ENCODE measurements at regions not wholly inside any gene's neighbourhood (a gene's known extent, or its start where the extent isn't known, plus 50 kb on each side); places are given as distances from the start of the nearest gene placed in this dataset.
"Not testable (repeated sequence)": the region's sequence is repeated elsewhere in the genome, so short reads cannot be mapped to it uniquely, and the experiment has no call there.

DNA sequence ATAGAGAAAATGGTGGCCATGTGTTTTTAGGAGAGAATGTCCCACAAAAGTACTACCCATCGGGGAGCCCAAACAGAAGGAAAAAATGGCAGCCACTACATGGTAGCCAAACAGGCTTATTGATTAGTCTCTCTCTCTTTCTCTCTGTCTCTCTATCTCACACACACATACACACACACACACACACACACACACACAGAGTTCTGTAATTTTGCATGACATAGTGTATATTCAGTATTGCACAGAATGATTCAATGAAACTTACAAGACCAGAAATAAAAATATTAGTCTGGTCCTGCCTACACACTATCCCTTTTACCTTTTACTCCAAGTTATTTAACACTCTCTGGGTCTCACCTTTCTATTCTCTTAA is 124.8 kb upstream of the SLC39A10 start:
- H3K9me3 ChIP-seq (ENCODE audit: control insufficient read depth in 2 of 3, insufficient read depth in 1 of 3, low read length in 3 of 3): no peaks in the 10 kb centered on the region
- intact Hi-C loops (cut with DNase I): no loop called here
- H3K4me3 ChIP-seq (ENCODE audit: low read length in 3 of 3): no peak overlapping the region
- H3K9ac ChIP-seq (ENCODE audit: low read length in 3 of 3): no peak overlapping the region
- H3K27ac ChIP-seq (ENCODE audit: low read depth in 2 of 2, low read length in 2 of 2): no peak overlapping the region
- no peaks in the 10 kb centered on the region for H3K27me3 ChIP-seq (ENCODE audit: control insufficient read depth, insufficient read depth, low read length)
- no peaks in the 10 kb centered on the region for H3K36me3 ChIP-seq (ENCODE audit: control insufficient read depth in 2 of 3, insufficient read depth in 3 of 3, low read length in 3 of 3)
- no peak for FAIRE-seq
- H3K4me1 ChIP-seq (ENCODE audit: control insufficient read depth in 2 of 3, insufficient read depth in 2 of 3, low read depth in 1 of 3, low read length in 3 of 3): peaks cover 0 to 6% (median 0%) of the 10 kb centered on the region in 3 donors
- DNase-seq: no peak
- no peak for TF ChIP-seq CTCF (IDR thresholded peaks at IDR 0.05; ENCODE audit: borderline replicate concordance, extremely low read depth, insufficient read depth)

- H3K27ac ChIP-seq (ENCODE audit: low read depth in 2 of 2, low read length in 2 of 2): no peak overlapping the region
- FAIRE-seq: no peak
- peaks cover 0 to 6% (median 0%) of the 10 kb centered on the region in 3 donors for H3K4me1 ChIP-seq (ENCODE audit: control insufficient read depth in 2 of 3, insufficient read depth in 2 of 3, low read depth in 1 of 3, low read length in 3 of 3)
- H3K9ac ChIP-seq (ENCODE audit: low read length in 3 of 3): no peak overlapping the region
- no peaks in the 10 kb centered on the region for H3K36me3 ChIP-seq (ENCODE audit: control insufficient read depth in 2 of 3, insufficient read depth in 3 of 3, low read length in 3 of 3)
- no peak for TF ChIP-seq CTCF (IDR thresholded peaks at IDR 0.05; ENCODE audit: borderline replicate concordance, extremely low read depth, insufficient read depth)
- intact Hi-C loops (cut with DNase I): no loop called here
- H3K4me3 ChIP-seq (ENCODE audit: low read length in 3 of 3): no peak overlapping the region
- H3K9me3 ChIP-seq (ENCODE audit: control insufficient read depth in 2 of 3, insufficient read depth in 1 of 3, low read length in 3 of 3): no peaks in the 10 kb centered on the region
- peak in 1 of 5 donors; percentile 21 for DNase-seq
- H3K27me3 ChIP-seq (ENCODE audit: control insufficient read depth, insufficient read depth, low read length): no peaks in the 10 kb centered on the region
Observed at GRCh38 chr2:195531754-195532153, 125.3 kb upstream of the SLC39A10 start.

GRCh38 chr2:195523242-195523641 is 133.8 kb upstream of the SLC39A10 start:
- H3K27ac ChIP-seq (ENCODE audit: low read depth in 2 of 2, low read length in 2 of 2); FAIRE-seq; H3K4me1 ChIP-seq (ENCODE audit: control insufficient read depth in 2 of 3, insufficient read depth in 2 of 3, low read depth in 1 of 3, low read length in 3 of 3); H3K9me3 ChIP-seq (ENCODE audit: control insufficient read depth in 2 of 3, insufficient read depth in 1 of 3, low read length in 3 of 3); intact Hi-C loops (cut with DNase I); DNase-seq; H3K4me3 ChIP-seq (ENCODE audit: low read length in 3 of 3); H3K9ac ChIP-seq (ENCODE audit: low read length in 3 of 3); H3K27me3 ChIP-seq (ENCODE audit: control insufficient read depth, insufficient read depth, low read length); H3K36me3 ChIP-seq (ENCODE audit: control insufficient read depth in 2 of 3, insufficient read depth in 3 of 3, low read length in 3 of 3): not testable (repeated sequence)

GRCh38 chr2:195521589-195521988 is 135.4 kb upstream of the SLC39A10 start:
- no peaks in the 10 kb centered on the region for H3K4me1 ChIP-seq (ENCODE audit: control insufficient read depth in 2 of 3, insufficient read depth in 2 of 3, low read depth in 1 of 3, low read length in 3 of 3)
- no peak overlapping the region for H3K27ac ChIP-seq (ENCODE audit: low read depth in 2 of 2, low read length in 2 of 2)
- no peaks in the 10 kb centered on the region for H3K27me3 ChIP-seq (ENCODE audit: control insufficient read depth, insufficient read depth, low read length)
- H3K36me3 ChIP-seq (ENCODE audit: control insufficient read depth in 2 of 3, insufficient read depth in 3 of 3, low read length in 3 of 3): no peaks in the 10 kb centered on the region
- no peak for TF ChIP-seq CTCF (IDR thresholded peaks at IDR 0.05; ENCODE audit: borderline replicate concordance, extremely low read depth, insufficient read depth)
- no peak for DNase-seq
- H3K9ac ChIP-seq (ENCODE audit: low read length in 3 of 3): no peak overlapping the region
- intact Hi-C loops (cut with DNase I): no loop called here
- H3K4me3 ChIP-seq (ENCODE audit: low read length in 3 of 3): no peak overlapping the region
- FAIRE-seq: no peak
- H3K9me3 ChIP-seq (ENCODE audit: control insufficient read depth in 2 of 3, insufficient read depth in 1 of 3, low read length in 3 of 3): no peaks in the 10 kb centered on the region
